DOHH2 (cell line): ENCODE measurements at regions not wholly inside any gene's neighbourhood (a gene's known extent, or its start where the extent isn't known, plus 50 kb on each side); places are given as distances from the start of the nearest gene placed in this dataset.

ENCODE experiments used
- H3F3A ChIP-seq: fragments of 200-600 bp; sonication (generic), shearing (Covaris generic); 2 replicates; pipeline ENCODE4 v1.6.0; 2016; ENCODE audit warnings: antibody characterized with exemption, mild to moderate bottlenecking; ENCODE audit not compliant: control insufficient read depth, insufficient read depth
- H3K27ac ChIP-seq: fragments of 200-600 bp; sonication (generic); 2 replicates; pipeline ENCODE4 v1.5.1; 2014; ENCODE audit warnings: low read depth, mild to moderate bottlenecking, low read length, moderate library complexity
- H3K27me3 ChIP-seq: fragments of 200-600 bp; sonication (generic); 2 replicates; pipeline ENCODE4 v1.6.1; 2014; ENCODE audit warnings: mild to moderate bottlenecking, low read length, mixed read lengths; ENCODE audit not compliant: control insufficient read depth
- H3K36me3 ChIP-seq: fragments of 200-600 bp; sonication (generic); 2 replicates; pipeline ENCODE4 v1.6.1; 2014; ENCODE audit warnings: mild to moderate bottlenecking, low read length, moderate library complexity, mixed read lengths; ENCODE audit not compliant: control insufficient read depth
- H3K4me1 ChIP-seq: fragments of 200-600 bp; sonication (generic); 2 replicates; pipeline ENCODE4 v1.6.1; 2014; ENCODE audit warnings: mild to moderate bottlenecking, low read length, mixed read lengths; ENCODE audit not compliant: control insufficient read depth
- H3K4me2 ChIP-seq: fragments of 200-600 bp; sonication (generic); 2 replicates; pipeline ENCODE4 v1.6.0; 2014; ENCODE audit warnings: mild to moderate bottlenecking, low read length, moderate library complexity
- H3K4me3 ChIP-seq: fragments of 200-600 bp; sonication (generic); 2 replicates; pipeline ENCODE4 v1.5.1; 2014; ENCODE audit warnings: mild to moderate bottlenecking, low read length, mixed read lengths
- H3K79me2 ChIP-seq: fragments of 200-600 bp; sonication (generic); 2 replicates; pipeline ENCODE4 v1.6.1; 2014; ENCODE audit warnings: mild to moderate bottlenecking, low read length, mixed read lengths; ENCODE audit not compliant: control insufficient read depth
- H3K9me2 ChIP-seq: fragments of 200-600 bp; sonication (generic); replicated peaks from 2 replicates; pipeline ENCODE4 v1.6.1; 2014; ENCODE audit warnings: mild to moderate bottlenecking, low read length, mixed read lengths; ENCODE audit not compliant: control insufficient read depth
- H3K9me3 ChIP-seq: fragments of 200-600 bp; sonication (generic); 2 replicates; pipeline ENCODE4 v1.6.1; 2014; ENCODE audit warnings: antibody characterized with exemption, low read length, mixed read lengths; ENCODE audit not compliant: control insufficient read depth, insufficient read depth
- H4K20me1 ChIP-seq: fragments of 200-600 bp; sonication (generic); 2 replicates; pipeline ENCODE4 v1.6.0; 2014; ENCODE audit warnings: low read depth, mild to moderate bottlenecking, antibody characterized with exemption, low read length, moderate library complexity; ENCODE audit not compliant: control insufficient read depth, insufficient read depth
- EZH2phosphoT487 ChIP-seq: fragments of 200-600 bp; sonication (generic); IDR thresholded peaks from 2 replicates; pipeline ENCODE4 v1.6.1; 2017; ENCODE audit warnings: borderline replicate concordance, mild to moderate bottlenecking, antibody characterized with exemption, low read length, moderate library complexity, mixed read lengths
- TF ChIP-seq, protein P1 (sequence below): fragments of 200-600 bp; sonication (generic); IDR thresholded peaks from one replicate; pipeline ENCODE4 v1.5.1; 2014; ENCODE audit warnings: antibody characterized with exemption, mild to moderate bottlenecking, low read depth, low read length; ENCODE audit not compliant: poor library complexity, severe bottlenecking

DNA sequence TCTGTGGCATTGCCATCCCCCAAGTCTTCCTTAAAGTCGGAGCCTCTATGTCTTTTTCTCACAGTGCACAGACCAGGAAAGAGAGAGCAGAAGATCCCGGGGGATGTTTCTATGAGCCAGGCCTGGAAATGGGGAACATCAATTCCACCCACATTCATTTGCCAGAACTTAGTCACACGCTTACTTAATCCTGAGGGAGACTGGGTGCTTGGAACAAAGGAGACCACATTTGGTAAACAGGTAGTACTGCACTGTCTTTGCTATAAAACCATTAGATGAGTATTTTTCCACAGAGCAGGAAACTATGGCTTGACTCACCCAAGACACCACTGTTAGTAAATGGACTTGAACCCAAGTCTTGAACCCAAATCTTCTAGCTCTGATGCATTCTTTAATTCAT lies 60.7 kb upstream of the CTTNBP2NL start:
- Histone ChIP-seq H3K79me2 (no peaks in the 10 kb centered on the region), H3K36me3 (no peaks in the 10 kb centered on the region), H3K27me3 (peaks cover 21% of the 10 kb centered on the region), H3K4me1 (no peaks in the 10 kb centered on the region), H3K4me3 (no peak overlapping the region), H3K27ac (no peak overlapping the region), H3F3A (no peaks in the 10 kb centered on the region), H3K4me2 (no peak overlapping the region), H3K9me3 (no peaks in the 10 kb centered on the region), H4K20me1 (no peaks in the 10 kb centered on the region), H3K9me2 (no peaks in the 10 kb centered on the region)
- TF ChIP-seq, protein P1, sequence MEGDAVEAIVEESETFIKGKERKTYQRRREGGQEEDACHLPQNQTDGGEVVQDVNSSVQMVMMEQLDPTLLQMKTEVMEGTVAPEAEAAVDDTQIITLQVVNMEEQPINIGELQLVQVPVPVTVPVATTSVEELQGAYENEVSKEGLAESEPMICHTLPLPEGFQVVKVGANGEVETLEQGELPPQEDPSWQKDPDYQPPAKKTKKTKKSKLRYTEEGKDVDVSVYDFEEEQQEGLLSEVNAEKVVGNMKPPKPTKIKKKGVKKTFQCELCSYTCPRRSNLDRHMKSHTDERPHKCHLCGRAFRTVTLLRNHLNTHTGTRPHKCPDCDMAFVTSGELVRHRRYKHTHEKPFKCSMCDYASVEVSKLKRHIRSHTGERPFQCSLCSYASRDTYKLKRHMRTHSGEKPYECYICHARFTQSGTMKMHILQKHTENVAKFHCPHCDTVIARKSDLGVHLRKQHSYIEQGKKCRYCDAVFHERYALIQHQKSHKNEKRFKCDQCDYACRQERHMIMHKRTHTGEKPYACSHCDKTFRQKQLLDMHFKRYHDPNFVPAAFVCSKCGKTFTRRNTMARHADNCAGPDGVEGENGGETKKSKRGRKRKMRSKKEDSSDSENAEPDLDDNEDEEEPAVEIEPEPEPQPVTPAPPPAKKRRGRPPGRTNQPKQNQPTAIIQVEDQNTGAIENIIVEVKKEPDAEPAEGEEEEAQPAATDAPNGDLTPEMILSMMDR = no peak
- TF ChIP-seq EZH2phosphoT487 = no peak

DNA sequence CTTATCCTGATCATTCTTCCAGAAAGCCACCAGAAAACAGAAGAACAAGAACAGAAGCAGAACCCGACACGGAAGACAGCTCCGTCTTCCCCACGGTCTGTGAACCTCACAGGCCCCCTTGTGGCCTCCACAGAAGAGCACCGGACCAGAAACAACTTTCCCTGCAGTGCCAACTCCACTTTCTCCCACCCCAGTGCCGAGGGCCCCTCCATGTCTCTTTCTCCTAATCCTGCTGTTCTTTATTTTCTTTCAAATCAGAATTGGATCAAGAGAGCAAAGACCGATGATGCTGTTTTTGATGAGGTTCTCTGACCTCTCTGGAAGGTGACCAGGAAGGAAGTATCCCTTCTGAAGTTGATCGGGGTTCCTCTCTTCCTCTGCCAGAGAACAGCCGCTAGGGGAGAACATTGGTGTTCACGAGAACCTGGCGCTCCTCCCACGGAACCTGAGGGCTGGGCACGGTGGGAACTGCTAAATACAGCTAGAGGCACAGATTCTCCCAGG lies 58.9 kb upstream of the CTTNBP2NL start:
- Histone ChIP-seq H3K4me2 (no peak overlapping the region), H3F3A (no peaks in the 10 kb centered on the region), H3K79me2 (no peaks in the 10 kb centered on the region), H3K4me3 (no peak overlapping the region), H4K20me1 (no peaks in the 10 kb centered on the region), H3K4me1 (no peaks in the 10 kb centered on the region), H3K27me3 (peaks cover 18% of the 10 kb centered on the region), H3K9me3 (no peaks in the 10 kb centered on the region), H3K9me2 (no peaks in the 10 kb centered on the region), H3K27ac (no peak overlapping the region), H3K36me3 (no peaks in the 10 kb centered on the region)
- TF ChIP-seq, protein P1 = peak; percentile 60
- TF ChIP-seq EZH2phosphoT487 = no peak

DNA sequence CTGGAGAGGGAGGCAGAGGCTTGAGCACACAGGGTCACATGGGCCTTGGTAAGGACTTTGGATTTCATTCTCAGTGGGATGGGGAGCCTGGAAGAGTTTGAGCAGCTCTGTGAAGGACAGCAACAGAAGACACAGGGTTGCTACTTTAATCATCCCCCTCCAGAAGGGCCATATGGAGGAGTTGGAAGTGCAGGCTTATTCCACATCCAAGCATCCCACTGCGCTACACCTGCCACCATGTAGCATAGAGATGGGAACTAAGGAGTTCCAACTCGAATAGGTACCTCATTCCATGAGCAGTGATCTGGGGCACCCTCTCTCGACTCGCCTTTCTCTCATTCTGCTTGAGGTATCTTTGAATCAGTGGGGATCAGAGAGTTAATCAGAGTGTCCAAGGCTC lies 54.0 kb upstream of the CTTNBP2NL start:
- Histone ChIP-seq H3K79me2 (no peaks in the 10 kb centered on the region), H3K27ac (no peak overlapping the region), H4K20me1 (no peaks in the 10 kb centered on the region), H3K4me2 (no peak overlapping the region), H3K9me3 (no peaks in the 10 kb centered on the region), H3K27me3 (peaks cover 23% of the 10 kb centered on the region; the same call in 1 of the 2 replicates), H3K4me1 (no peaks in the 10 kb centered on the region), H3K4me3 (no peak overlapping the region), H3K9me2 (no peaks in the 10 kb centered on the region), H3F3A (no peaks in the 10 kb centered on the region), H3K36me3 (no peaks in the 10 kb centered on the region)
- TF ChIP-seq, protein P1 = no peak
- no peak for TF ChIP-seq EZH2phosphoT487

DNA sequence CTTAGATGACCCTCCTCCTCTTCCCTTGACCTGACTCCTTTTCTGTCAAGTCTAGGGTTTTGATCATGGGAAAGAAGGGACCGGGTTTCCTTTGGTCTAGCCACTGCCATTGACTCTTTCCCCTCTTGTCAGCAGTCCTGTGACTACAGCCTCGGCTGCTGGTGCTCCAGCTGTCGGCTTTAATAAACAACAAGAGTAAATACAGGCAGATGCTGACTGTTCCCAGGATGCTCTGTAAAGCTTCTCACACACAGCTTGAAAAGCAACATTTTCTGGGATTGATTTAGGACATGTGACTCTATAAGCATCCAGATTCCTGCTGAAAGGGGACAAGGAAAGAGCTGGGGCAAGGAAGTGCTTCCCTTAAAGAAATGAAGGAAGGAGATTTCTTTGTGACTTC lies 53.5 kb upstream of the CTTNBP2NL start:
- H3K4me2 ChIP-seq = no peak overlapping the region
- no peaks in the 10 kb centered on the region for H3K79me2 ChIP-seq

More for the DNA sequence above, 53.5 kb upstream of the CTTNBP2NL start:
- Histone ChIP-seq H3K4me3 (no peak overlapping the region), H3K9me2 (no peaks in the 10 kb centered on the region), H4K20me1 (no peaks in the 10 kb centered on the region), H3K4me1 (no peaks in the 10 kb centered on the region), H3K36me3 (no peaks in the 10 kb centered on the region), H3K27me3 (peaks cover 25% of the 10 kb centered on the region; the same call in 1 of the 2 replicates), H3K9me3 (no peaks in the 10 kb centered on the region), H3K27ac (no peak overlapping the region), H3F3A (no peaks in the 10 kb centered on the region)
- no peak for TF ChIP-seq EZH2phosphoT487
- TF ChIP-seq, protein P1 = no peak
